DMS153 (cell line): ENCODE measurements at regions not wholly inside any gene's neighbourhood (a gene's known extent, or its start where the extent isn't known, plus 50 kb on each side); places are given as distances from the start of the nearest gene placed in this dataset.

Experiments
- DNase-seq: peaks from one replicate; lab custom pipeline; 2025; lab: John Stamatoyannopoulos, UW

DNA sequence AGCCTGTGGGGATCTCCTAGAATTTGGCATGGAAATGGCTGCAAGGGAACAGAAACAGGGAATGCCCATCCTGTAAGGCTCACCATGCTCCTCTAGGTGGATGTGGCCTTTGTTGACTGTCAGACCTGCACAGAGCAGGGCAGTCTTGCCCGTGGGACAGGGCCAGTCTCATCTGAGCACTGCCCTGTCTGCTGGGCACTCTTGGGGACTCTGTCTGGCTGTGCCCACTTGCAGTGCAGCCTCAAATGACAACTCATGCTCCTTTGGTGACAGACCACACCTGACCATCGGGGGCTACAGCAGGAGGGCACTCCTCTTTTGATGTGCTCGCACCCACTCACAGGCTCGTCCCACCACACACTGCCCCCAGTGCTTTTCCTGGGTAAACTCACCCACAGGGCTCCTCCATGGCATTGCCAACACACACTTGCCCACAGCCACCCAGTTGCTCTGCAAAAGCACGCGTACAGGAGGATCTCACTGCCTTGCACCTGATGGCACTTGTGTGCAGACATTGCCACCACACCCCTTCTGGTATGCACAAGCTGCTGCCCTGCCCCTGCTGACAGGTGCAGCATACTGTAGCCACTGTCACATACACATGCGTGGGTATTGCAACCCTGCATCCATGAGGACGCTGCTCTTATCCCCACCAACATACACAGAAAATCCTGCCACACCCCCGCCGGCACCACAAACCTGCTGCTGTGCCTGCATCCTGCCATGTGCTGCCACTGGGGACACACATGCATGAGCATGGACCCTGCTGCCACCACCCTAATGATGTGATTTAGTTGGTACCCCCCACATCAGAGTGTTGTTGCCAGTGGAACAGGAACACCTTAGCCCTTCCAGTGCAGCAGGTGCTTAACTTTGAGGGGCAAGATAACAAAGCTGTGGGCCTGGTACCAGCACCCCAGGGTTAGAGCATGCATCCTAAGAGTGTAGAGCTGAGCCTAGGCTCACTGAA lies 100.1 kb upstream of the ARHGEF9 start:
- DNase-seq = no peak

DNA sequence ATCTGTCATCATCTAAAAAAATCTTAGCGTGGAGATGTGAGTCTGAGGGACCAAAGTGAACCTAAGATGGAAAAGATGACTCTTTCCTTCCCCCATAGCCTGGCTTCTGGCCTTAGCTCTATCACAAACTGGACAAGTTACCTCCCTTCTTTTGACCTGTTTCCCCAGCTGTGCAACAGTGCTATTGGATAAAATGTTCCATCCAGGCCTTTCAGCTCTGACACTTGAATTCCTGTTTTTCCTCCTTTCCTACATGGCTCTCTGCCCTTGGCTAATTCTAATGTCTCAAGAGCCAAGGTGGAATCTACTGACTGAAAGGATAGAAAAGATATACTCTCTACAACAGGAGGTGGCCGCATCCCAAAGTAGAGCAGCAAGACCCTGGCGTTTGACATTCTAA lies 84.5 kb upstream of the ARHGEF9 start:
- DNase-seq = no peak

DNA sequence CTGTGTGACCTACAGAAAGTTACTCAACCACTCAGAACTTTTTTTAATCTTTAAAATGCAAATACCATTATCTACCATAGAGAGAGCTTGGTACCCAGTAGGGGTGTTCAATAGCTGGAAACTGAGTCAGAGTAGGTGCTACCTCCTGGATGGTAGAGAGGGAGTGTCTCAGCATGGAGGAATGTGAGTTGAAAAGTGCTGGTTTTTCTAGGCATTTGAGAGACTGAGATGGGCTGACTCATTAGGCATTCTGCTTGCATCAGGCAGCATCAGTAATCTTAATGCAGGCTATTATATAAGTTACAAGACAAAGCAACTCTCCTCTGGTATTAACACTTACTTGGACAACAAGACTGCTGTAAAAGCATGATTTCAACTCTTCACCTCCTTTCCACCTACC lies 70.9 kb upstream of the ARHGEF9 start:
- no peak for DNase-seq

DNA sequence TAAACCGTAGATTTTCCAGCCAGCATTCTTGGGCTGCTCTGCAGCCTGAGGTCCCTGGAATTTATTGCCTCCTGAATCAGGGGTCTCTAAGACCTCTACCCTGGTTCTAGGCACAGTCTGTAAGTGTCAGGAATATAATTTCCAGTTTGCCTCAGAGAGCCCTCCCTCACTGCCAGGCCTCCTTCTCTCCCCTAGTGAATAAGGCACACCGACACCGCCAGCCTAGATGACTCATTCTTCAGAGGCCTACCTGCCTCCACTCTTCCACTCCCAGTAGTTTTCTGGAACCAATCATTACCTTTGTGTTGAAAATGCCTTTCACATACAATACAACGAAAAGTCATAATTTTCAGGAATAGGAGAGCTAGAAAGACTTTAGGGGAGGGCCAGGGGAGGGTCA lies 50.3 kb upstream of the ARHGEF9 start:
- no peak for DNase-seq
